ENCODE measurements at regions not wholly inside any gene's neighbourhood (a gene's known extent, or its start where the extent isn't known, plus 50 kb on each side); places are given as distances from the start of the nearest gene placed in this dataset.
A peak's percentile ranks its signal among the peaks of the same experiment; 100 is the strongest.

GRCh38 chr17:55601874-55602364 lies 90.7 kb upstream of the SMIM36 start:
- intact Hi-C loops (cut with micrococcal nuclease): loop anchor here (2.0 to 5.0 kb wide), 2 partner anchors 55 to 75 kb away; no protein-coding TSS in a partner anchor
- no peak overlapping the region for H3K4me3 Mint-ChIP-seq
- no peaks in the 10 kb centered on the region for H3K36me3 ChIP-seq (replicated peaks in 1 of 2; ENCODE audit: control insufficient read depth in 1 of 2, insufficient read depth in 2 of 2, low read length in 2 of 2)
- no peaks in the 10 kb centered on the region for H3K4me1 Mint-ChIP-seq
- H3K9me3 ChIP-seq (replicated peaks in 1 of 2; ENCODE audit: control insufficient read depth in 1 of 2, insufficient read depth in 1 of 2, low read length in 2 of 2): peaks cover 0 to 24% of the 10 kb centered on the region in 2 donors
- H2AFZ ChIP-seq (ENCODE audit: insufficient read depth, low read depth, low read length, poor library complexity, severe bottlenecking): no peak overlapping the region
- H3K27ac Mint-ChIP-seq: no peak overlapping the region
- H3K27me3 ChIP-seq (ENCODE audit: control insufficient read depth in 2 of 2, insufficient read depth in 2 of 2, low read length in 2 of 2): no peaks in the 10 kb centered on the region
- H3K4me3 ChIP-seq (replicated peaks in 1 of 3; ENCODE audit: low read depth in 2 of 3, low read length in 3 of 3): no peak overlapping the region
- H3K4me2 ChIP-seq (replicated peaks; ENCODE audit: extremely low read depth, low read length, poor library complexity, severe bottlenecking): no peak overlapping the region
- H4K20me1 ChIP-seq (ENCODE audit: insufficient read depth, low read length): no peaks in the 10 kb centered on the region
- no peak overlapping the region for H3K27ac ChIP-seq (ENCODE audit: low read depth in 1 of 2, low read length in 2 of 2)
- H3K36me3 Mint-ChIP-seq: no peaks in the 10 kb centered on the region
- H3K79me2 ChIP-seq (ENCODE audit: insufficient read depth, low read length): no peaks in the 10 kb centered on the region
- DNase-seq: peak; percentile 35 to 61 (median 53)
- peaks cover 8 to 30% (median 26%) of the 10 kb centered on the region in 7 donors for H3K9me3 Mint-ChIP-seq
- H3K27me3 Mint-ChIP-seq (ENCODE audit: low read depth in 3 of 3): peaks cover 0 to 5% (median 0%) of the 10 kb centered on the region in 3 donors
- no peaks in the 10 kb centered on the region for H3K4me1 ChIP-seq (ENCODE audit: control insufficient read depth in 1 of 2, insufficient read depth in 2 of 2, low read length in 2 of 2)
- peak; percentile 86 for TF ChIP-seq CTCF (IDR thresholded peaks at IDR 0.05)
- no peak overlapping the region for H3K9ac ChIP-seq (ENCODE audit: insufficient read depth, low read length, poor library complexity, severe bottlenecking)

GRCh38 chr17:55598495-55598894 lies 87.2 kb upstream of the SMIM36 start:
- H3K79me2 ChIP-seq (ENCODE audit: insufficient read depth, low read length): no peaks in the 10 kb centered on the region
- WGBS (ENCODE audit: insufficient coverage): no CpG with 5 or more reads among the region's 1 CpG
- H3K9ac ChIP-seq (ENCODE audit: insufficient read depth, low read length, poor library complexity, severe bottlenecking): no peak overlapping the region
- H3K4me2 ChIP-seq (replicated peaks; ENCODE audit: extremely low read depth, low read length, poor library complexity, severe bottlenecking): no peak overlapping the region
- Mint-ChIP-seq H3K36me3 (no peaks in the 10 kb centered on the region), H3K27me3 (ENCODE audit: low read depth in 3 of 3) (peaks cover 0 to 5% (median 0%) of the 10 kb centered on the region in 3 donors), H3K27ac (no peak overlapping the region), H3K9me3 (peaks cover 8 to 32% (median 30%) of the 10 kb centered on the region in 7 donors), H3K4me3 (no peak overlapping the region), H3K4me1 (no peaks in the 10 kb centered on the region)
- peaks cover 0 to 31% of the 10 kb centered on the region in 2 donors for H3K9me3 ChIP-seq (replicated peaks in 1 of 2; ENCODE audit: control insufficient read depth in 1 of 2, insufficient read depth in 1 of 2, low read length in 2 of 2)
- H3K27ac ChIP-seq (ENCODE audit: low read depth in 1 of 2, low read length in 2 of 2): no peak overlapping the region
- H3K36me3 ChIP-seq (replicated peaks in 1 of 2; ENCODE audit: control insufficient read depth in 1 of 2, insufficient read depth in 2 of 2, low read length in 2 of 2): no peaks in the 10 kb centered on the region
- H4K20me1 ChIP-seq (ENCODE audit: insufficient read depth, low read length): no peaks in the 10 kb centered on the region
- no peak for DNase-seq
- H3K4me1 ChIP-seq (ENCODE audit: control insufficient read depth in 1 of 2, insufficient read depth in 2 of 2, low read length in 2 of 2): no peaks in the 10 kb centered on the region
- no peak overlapping the region for H2AFZ ChIP-seq (ENCODE audit: insufficient read depth, low read depth, low read length, poor library complexity, severe bottlenecking)
- intact Hi-C loops (cut with micrococcal nuclease): no loop called here
- TF ChIP-seq CTCF (IDR thresholded peaks at IDR 0.05): no peak
- H3K27me3 ChIP-seq (ENCODE audit: control insufficient read depth in 2 of 2, insufficient read depth in 2 of 2, low read length in 2 of 2): no peaks in the 10 kb centered on the region
- no peak overlapping the region for H3K4me3 ChIP-seq (replicated peaks in 1 of 3; ENCODE audit: low read depth in 2 of 3, low read length in 3 of 3)
